Ovary (tissue), 3 donors: ENCODE measurements at regions not wholly inside any gene's neighbourhood (a gene's known extent, or its start where the extent isn't known, plus 50 kb on each side); places are given as distances from the start of the nearest gene placed in this dataset.

Source experiments
- POLR2A ChIP-seq: fragments of 450-650 bp; IDR thresholded peaks from one replicate; pipeline ENCODE4 v1.6.1; 2017; ENCODE audit warnings: antibody characterized with exemption, mild to moderate bottlenecking, moderate library complexity
- TF ChIP-seq, protein P1 (sequence below), 3 donors: fragments of 450-650 bp in 2 of 3; fragments of 200-600 bp in 1 of 3; IDR thresholded peaks; one replicate each; pipeline versions ENCODE4 v1.5.1 to v1.8.0; 2016 to 2022; ENCODE audit warnings: antibody characterized with exemption in 3 of 3, mild to moderate bottlenecking in 1 of 3
- donor health status: DM: no; HTN: no; CAD: no.

DNA sequence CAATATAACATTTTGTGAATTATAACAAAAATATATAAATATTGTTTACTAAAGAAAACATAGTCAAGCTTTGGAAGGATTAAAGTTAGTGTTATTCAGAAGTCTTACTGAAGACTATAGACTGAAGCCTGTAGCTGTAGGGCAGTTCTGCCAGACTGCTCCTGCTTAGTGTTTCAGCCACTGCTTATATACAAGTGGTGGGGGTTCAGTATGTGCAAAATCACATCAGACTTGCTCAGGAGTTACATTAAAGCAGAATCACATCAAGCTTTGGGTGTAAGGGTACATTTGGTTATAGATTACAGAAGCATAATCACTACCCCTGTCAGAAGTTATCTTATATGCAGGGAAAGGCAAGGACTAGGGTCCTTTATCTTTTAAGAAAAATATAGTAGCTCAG lies 653.8 kb downstream of the ANKRD7 start:
- TF ChIP-seq, protein P1, sequence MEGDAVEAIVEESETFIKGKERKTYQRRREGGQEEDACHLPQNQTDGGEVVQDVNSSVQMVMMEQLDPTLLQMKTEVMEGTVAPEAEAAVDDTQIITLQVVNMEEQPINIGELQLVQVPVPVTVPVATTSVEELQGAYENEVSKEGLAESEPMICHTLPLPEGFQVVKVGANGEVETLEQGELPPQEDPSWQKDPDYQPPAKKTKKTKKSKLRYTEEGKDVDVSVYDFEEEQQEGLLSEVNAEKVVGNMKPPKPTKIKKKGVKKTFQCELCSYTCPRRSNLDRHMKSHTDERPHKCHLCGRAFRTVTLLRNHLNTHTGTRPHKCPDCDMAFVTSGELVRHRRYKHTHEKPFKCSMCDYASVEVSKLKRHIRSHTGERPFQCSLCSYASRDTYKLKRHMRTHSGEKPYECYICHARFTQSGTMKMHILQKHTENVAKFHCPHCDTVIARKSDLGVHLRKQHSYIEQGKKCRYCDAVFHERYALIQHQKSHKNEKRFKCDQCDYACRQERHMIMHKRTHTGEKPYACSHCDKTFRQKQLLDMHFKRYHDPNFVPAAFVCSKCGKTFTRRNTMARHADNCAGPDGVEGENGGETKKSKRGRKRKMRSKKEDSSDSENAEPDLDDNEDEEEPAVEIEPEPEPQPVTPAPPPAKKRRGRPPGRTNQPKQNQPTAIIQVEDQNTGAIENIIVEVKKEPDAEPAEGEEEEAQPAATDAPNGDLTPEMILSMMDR (IDR thresholded peaks at IDR 0.05), result no peak
- TF ChIP-seq POLR2A, result no peak
